PFSK-1 (cell line): ENCODE measurements at regions not wholly inside any gene's neighbourhood (a gene's known extent, or its start where the extent isn't known, plus 50 kb on each side); places are given as distances from the start of the nearest gene placed in this dataset.

Experiments
- POLR2AphosphoS5 ChIP-seq: IDR thresholded peaks from 2 replicates; pipeline ENCODE4 v1.6.1; 2012; ENCODE audit warnings: low read depth, mild to moderate bottlenecking, control low read depth, low read length, moderate library complexity
- REST ChIP-seq, 2 experiments: IDR thresholded peaks; 2 replicates each; pipeline versions ENCODE4 v1.6.1 to v1.8.0; 2011 to 2012; ENCODE audit warnings: low read depth in 2 of 2, low read length in 2 of 2, control low read depth in 1 of 2, inconsistent platforms in 1 of 2, mild to moderate bottlenecking in 1 of 2, moderate library complexity in 1 of 2; ENCODE audit not compliant: insufficient read depth in 1 of 2

- no peak for TF ChIP-seq REST (IDR thresholded peaks at IDR 0.05; ENCODE audit: insufficient read depth in 1 of 2, low read depth in 2 of 2, low read length in 2 of 2)
- TF ChIP-seq POLR2AphosphoS5, result no peak
These were observed 671.9 kb upstream of the USP24 start for GRCh38 chr1:55886856-55887712.
